ENCODE measurements at regions not wholly inside any gene's neighbourhood (a gene's known extent, or its start where the extent isn't known, plus 50 kb on each side); places are given as distances from the start of the nearest gene placed in this dataset.
"Not testable (repeated sequence)": the region's sequence is repeated elsewhere in the genome, so short reads cannot be mapped to it uniquely, and the experiment has no call there.

GRCh38 chr17:16838795-16839194 lies 133.1 kb downstream of the TNFRSF13B start:
- not testable (repeated sequence) for H3K4me3 ChIP-seq (ENCODE audit: low read depth, low read length); H3K27me3 ChIP-seq (ENCODE audit: control insufficient read depth, insufficient read depth, low read length); DNase-seq (ENCODE audit: low read depth); H3K36me3 ChIP-seq (ENCODE audit: control insufficient read depth, insufficient read depth, low read length)

DNA sequence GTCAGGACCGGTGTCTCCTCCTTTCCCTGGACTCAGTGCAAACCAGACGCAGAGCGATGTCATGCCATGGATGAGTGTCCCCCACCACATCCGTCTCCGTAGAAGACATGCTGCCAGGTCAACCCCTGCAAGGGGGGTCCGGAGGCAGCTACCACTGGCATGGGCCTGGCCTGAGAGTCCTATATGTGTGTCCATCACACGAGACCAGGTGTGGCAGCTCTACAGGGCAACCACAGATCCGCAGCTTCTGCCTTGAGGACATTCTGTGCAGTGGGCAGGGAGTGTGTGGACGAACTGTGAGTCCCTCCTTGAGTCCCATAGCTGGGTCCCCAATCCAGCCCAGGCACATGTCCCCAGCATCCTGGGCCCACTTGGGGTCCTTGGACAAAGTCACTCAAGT lies 133.6 kb downstream of the TNFRSF13B start:
- not testable (repeated sequence) for H3K4me3 ChIP-seq (ENCODE audit: low read depth, low read length); DNase-seq (ENCODE audit: low read depth)

GRCh38 chr17:16837468-16838266 lies 134.3 kb downstream of the TNFRSF13B start:
- not testable (repeated sequence) for H3K36me3 ChIP-seq (ENCODE audit: control insufficient read depth, insufficient read depth, low read length); H3K4me3 ChIP-seq (ENCODE audit: low read depth, low read length); H3K27me3 ChIP-seq (ENCODE audit: control insufficient read depth, insufficient read depth, low read length); DNase-seq (ENCODE audit: low read depth)

More for the DNA sequence above, 133.6 kb downstream of the TNFRSF13B start:
- not testable (repeated sequence) for H3K27me3 ChIP-seq (ENCODE audit: control insufficient read depth, insufficient read depth, low read length); H3K36me3 ChIP-seq (ENCODE audit: control insufficient read depth, insufficient read depth, low read length)

DNA sequence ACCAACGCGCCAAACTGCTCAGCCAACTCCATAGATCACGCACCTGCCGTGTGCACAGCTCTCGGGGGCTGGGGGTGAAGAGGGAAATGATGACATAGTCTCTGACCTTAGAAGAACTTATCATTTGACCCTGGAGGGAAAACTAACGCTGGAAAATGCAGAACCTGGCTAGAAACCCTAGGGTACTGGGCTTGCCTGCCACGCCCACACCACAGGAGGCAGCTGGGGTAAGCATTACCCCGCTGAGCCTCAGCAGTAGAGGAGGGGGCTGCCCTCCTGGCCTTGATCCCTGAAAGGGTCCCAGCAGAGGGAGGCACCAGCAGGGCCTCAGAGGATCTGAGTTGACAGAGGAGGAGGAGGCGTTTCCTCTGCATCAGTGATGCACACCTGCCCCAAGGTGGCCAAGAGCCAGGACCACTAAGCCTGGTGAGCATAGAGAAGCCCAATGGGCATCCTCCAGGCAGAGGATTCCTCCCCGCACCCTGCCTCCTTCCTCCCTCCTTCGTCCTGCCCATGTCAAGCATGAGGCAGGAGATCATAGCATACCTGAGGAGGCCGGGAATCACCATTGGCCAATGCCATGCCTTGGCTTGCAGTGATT lies 135.5 kb downstream of the TNFRSF13B start:
- not testable (repeated sequence) for H3K27me3 ChIP-seq (ENCODE audit: control insufficient read depth, insufficient read depth, low read length); H3K36me3 ChIP-seq (ENCODE audit: control insufficient read depth, insufficient read depth, low read length); DNase-seq (ENCODE audit: low read depth); H3K4me3 ChIP-seq (ENCODE audit: low read depth, low read length)

- not testable (repeated sequence) for H3K36me3 ChIP-seq (ENCODE audit: control insufficient read depth, insufficient read depth, low read length); H3K27me3 ChIP-seq (ENCODE audit: control insufficient read depth, insufficient read depth, low read length); DNase-seq (ENCODE audit: low read depth); H3K4me3 ChIP-seq (ENCODE audit: low read depth, low read length)
Observed at GRCh38 chr17:16833517-16833916, 138.4 kb downstream of the TNFRSF13B start.

GRCh38 chr17:16832853-16833252 lies 139.1 kb downstream of the TNFRSF13B start:
- DNase-seq (ENCODE audit: low read depth); H3K27me3 ChIP-seq (ENCODE audit: control insufficient read depth, insufficient read depth, low read length); H3K4me3 ChIP-seq (ENCODE audit: low read depth, low read length); H3K36me3 ChIP-seq (ENCODE audit: control insufficient read depth, insufficient read depth, low read length): not testable (repeated sequence)

- not testable (repeated sequence) for DNase-seq (ENCODE audit: low read depth); H3K27me3 ChIP-seq (ENCODE audit: control insufficient read depth, insufficient read depth, low read length); H3K36me3 ChIP-seq (ENCODE audit: control insufficient read depth, insufficient read depth, low read length); H3K4me3 ChIP-seq (ENCODE audit: low read depth, low read length)
Observed at GRCh38 chr17:16832206-16832605, 139.7 kb downstream of the TNFRSF13B start.

DNA sequence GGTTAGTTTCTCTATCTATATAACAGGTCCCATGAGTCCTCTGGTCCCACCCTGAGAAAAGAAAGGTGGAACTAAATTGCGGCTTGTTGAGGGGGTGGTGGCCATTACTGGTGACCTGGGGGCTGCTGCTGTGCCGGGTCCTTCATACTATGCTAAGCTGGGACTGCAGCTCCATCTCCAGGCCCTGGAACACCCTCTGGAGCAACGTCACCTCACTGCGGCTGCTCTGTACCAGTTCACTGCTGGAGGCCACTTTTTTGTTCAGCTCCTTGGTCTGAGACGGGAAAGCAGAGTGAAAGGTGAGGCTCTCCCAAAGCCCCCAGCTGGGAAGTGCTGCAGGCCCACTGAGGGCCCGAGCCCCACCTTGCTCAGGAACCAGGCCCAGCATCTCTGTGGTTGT lies 140.7 kb downstream of the CCDC144A start:
- H3K27me3 ChIP-seq (ENCODE audit: control insufficient read depth, insufficient read depth, low read length); DNase-seq (ENCODE audit: low read depth); H3K4me3 ChIP-seq (ENCODE audit: low read depth, low read length); H3K36me3 ChIP-seq (ENCODE audit: control insufficient read depth, insufficient read depth, low read length): not testable (repeated sequence)

DNA sequence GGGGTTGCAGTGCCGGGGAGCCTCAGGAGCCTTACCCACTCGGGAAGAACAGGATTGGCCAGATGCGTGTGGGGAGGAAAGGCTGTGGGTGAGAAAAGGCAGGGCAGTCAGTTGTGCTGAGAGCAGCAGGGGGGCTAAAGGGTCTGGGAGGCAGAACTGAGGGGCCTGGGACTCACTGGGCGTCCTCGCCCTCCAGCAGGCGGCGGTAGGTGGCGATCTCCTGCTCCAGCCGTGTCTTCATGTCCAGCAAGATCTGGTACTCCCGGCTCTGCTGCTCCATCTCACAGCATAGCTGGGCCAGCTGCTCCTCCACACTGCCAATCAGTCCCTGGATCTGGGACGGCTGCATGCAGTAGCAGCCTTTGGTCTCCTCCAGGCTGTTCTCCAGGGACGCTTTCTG lies 140.2 kb downstream of the CCDC144A start:
- DNase-seq (ENCODE audit: low read depth); H3K4me3 ChIP-seq (ENCODE audit: low read depth, low read length); H3K27me3 ChIP-seq (ENCODE audit: control insufficient read depth, insufficient read depth, low read length); H3K36me3 ChIP-seq (ENCODE audit: control insufficient read depth, insufficient read depth, low read length): not testable (repeated sequence)

Measured in kidney epithelial cell (primary cell).